NB4 (cell line): ENCODE measurements at regions not wholly inside any gene's neighbourhood (a gene's known extent, or its start where the extent isn't known, plus 50 kb on each side); places are given as distances from the start of the nearest gene placed in this dataset.

Source experiments
- CTCF ChIP-seq: IDR thresholded peaks from one replicate; pipeline ENCODE4 v1.5.1; 2012; ENCODE audit warnings: low read depth, low read length
- POLR2A ChIP-seq: IDR thresholded peaks from 2 replicates; pipeline ENCODE4 v1.6.1; 2011; ENCODE audit warnings: mild to moderate bottlenecking; ENCODE audit not compliant: insufficient read length; ENCODE audit errors: extremely low read depth

GRCh38 chr3:82834098-82834497 is 1072.7 kb upstream of the GBE1 start:
- TF ChIP-seq CTCF (no peak), POLR2A (no peak)
